B cell (primary cell): ENCODE measurements at regions not wholly inside any gene's neighbourhood (a gene's known extent, or its start where the extent isn't known, plus 50 kb on each side); places are given as distances from the start of the nearest gene placed in this dataset.

Experiments used
- CTCF ChIP-seq: fragments of 200-600 bp; IDR thresholded peaks from one replicate; pipeline ENCODE4 v1.8.0; 2022; ENCODE audit warnings: antibody characterized with exemption, mild to moderate bottlenecking
- EZH2 ChIP-seq: IDR thresholded peaks from 2 replicates; pipeline ENCODE4 v1.6.1; 2012; ENCODE audit warnings: borderline replicate concordance, low read depth, mild to moderate bottlenecking, moderate library complexity, low read length; ENCODE audit not compliant: insufficient read depth, poor library complexity, severe bottlenecking

GRCh38 chr2:234887195-234887594 is 64.6 kb upstream of the SH3BP4 start:
- TF ChIP-seq CTCF (no peak), EZH2 (no peak)
